ENCODE measurements at regions not wholly inside any gene's neighbourhood (a gene's known extent, or its start where the extent isn't known, plus 50 kb on each side); places are given as distances from the start of the nearest gene placed in this dataset.

GRCh38 chr4:181989071-181989470 is 254.1 kb upstream of the TENM3 start:
- no peaks in the 10 kb centered on the region for H3K4me1 ChIP-seq (ENCODE audit: control insufficient read depth in 1 of 2, insufficient read depth in 2 of 2, low read length in 2 of 2)
- Mint-ChIP-seq H3K4me1 (no peaks in the 10 kb centered on the region), H3K9me3 (peaks cover 0 to 5% (median under 1%) of the 10 kb centered on the region in 7 donors), H3K27me3 (ENCODE audit: low read depth in 3 of 3) (no peaks in the 10 kb centered on the region), H3K36me3 (no peaks in the 10 kb centered on the region), H3K4me3 (no peak overlapping the region), H3K27ac (peak overlapping the region in 1 of 7 donors; percentile 40)
- intact Hi-C loops (cut with micrococcal nuclease): no loop called here
- H3K9ac ChIP-seq (ENCODE audit: insufficient read depth, low read length, poor library complexity, severe bottlenecking): no peak overlapping the region
- no peak overlapping the region for H3K4me3 ChIP-seq (replicated peaks in 1 of 3; ENCODE audit: low read depth in 2 of 3, low read length in 3 of 3)
- no peak for TF ChIP-seq CTCF (IDR thresholded peaks at IDR 0.05)
- no peaks in the 10 kb centered on the region for H4K20me1 ChIP-seq (ENCODE audit: insufficient read depth, low read length)
- H3K27ac ChIP-seq (ENCODE audit: low read depth in 1 of 2, low read length in 2 of 2): no peak overlapping the region
- no peaks in the 10 kb centered on the region for H3K36me3 ChIP-seq (replicated peaks in 1 of 2; ENCODE audit: control insufficient read depth in 1 of 2, insufficient read depth in 2 of 2, low read length in 2 of 2)
- H3K79me2 ChIP-seq (ENCODE audit: insufficient read depth, low read length): no peaks in the 10 kb centered on the region
- no peaks in the 10 kb centered on the region for H3K9me3 ChIP-seq (replicated peaks in 1 of 2; ENCODE audit: control insufficient read depth in 1 of 2, insufficient read depth in 1 of 2, low read length in 2 of 2)
- no peaks in the 10 kb centered on the region for H3K27me3 ChIP-seq (ENCODE audit: control insufficient read depth in 2 of 2, insufficient read depth in 2 of 2, low read length in 2 of 2)
- H3K4me2 ChIP-seq (replicated peaks; ENCODE audit: extremely low read depth, low read length, poor library complexity, severe bottlenecking): no peak overlapping the region
- no peak for DNase-seq
- 74% methylated on average over 2 of the region's 3 CpGs for WGBS (ENCODE audit: insufficient coverage)
- no peak overlapping the region for H2AFZ ChIP-seq (ENCODE audit: insufficient read depth, low read depth, low read length, poor library complexity, severe bottlenecking)

- H3K9me3 Mint-ChIP-seq: peaks cover 0 to 7% (median 2%) of the 10 kb centered on the region in 7 donors
- no peaks in the 10 kb centered on the region for H3K36me3 Mint-ChIP-seq
- Histone ChIP-seq H3K27me3 (ENCODE audit: control insufficient read depth in 2 of 2, insufficient read depth in 2 of 2, low read length in 2 of 2) (no peaks in the 10 kb centered on the region), H3K4me3 (replicated peaks in 1 of 3; ENCODE audit: low read depth in 2 of 3, low read length in 3 of 3) (no peak overlapping the region), H2AFZ (ENCODE audit: insufficient read depth, low read depth, low read length, poor library complexity, severe bottlenecking) (no peak overlapping the region), H3K4me1 (ENCODE audit: control insufficient read depth in 1 of 2, insufficient read depth in 2 of 2, low read length in 2 of 2) (no peaks in the 10 kb centered on the region), H4K20me1 (ENCODE audit: insufficient read depth, low read length) (no peaks in the 10 kb centered on the region), H3K27ac (ENCODE audit: low read depth in 1 of 2, low read length in 2 of 2) (no peak overlapping the region), H3K9me3 (replicated peaks in 1 of 2; ENCODE audit: control insufficient read depth in 1 of 2, insufficient read depth in 1 of 2, low read length in 2 of 2) (no peaks in the 10 kb centered on the region), H3K4me2 (replicated peaks; ENCODE audit: extremely low read depth, low read length, poor library complexity, severe bottlenecking) (no peak overlapping the region), H3K79me2 (ENCODE audit: insufficient read depth, low read length) (no peaks in the 10 kb centered on the region), H3K9ac (ENCODE audit: insufficient read depth, low read length, poor library complexity, severe bottlenecking) (no peak overlapping the region), H3K36me3 (replicated peaks in 1 of 2; ENCODE audit: control insufficient read depth in 1 of 2, insufficient read depth in 2 of 2, low read length in 2 of 2) (no peaks in the 10 kb centered on the region)
- H3K4me1 Mint-ChIP-seq: no peaks in the 10 kb centered on the region
- no peak for DNase-seq
- no peak overlapping the region for H3K27ac Mint-ChIP-seq
- TF ChIP-seq CTCF (IDR thresholded peaks at IDR 0.05): no peak
- no peaks in the 10 kb centered on the region for H3K27me3 Mint-ChIP-seq (ENCODE audit: low read depth in 3 of 3)
- no peak overlapping the region for H3K4me3 Mint-ChIP-seq
- WGBS (ENCODE audit: insufficient coverage): 93% methylated on average over 7 of the region's 7 CpGs
- intact Hi-C loops (cut with micrococcal nuclease): no loop called here
These were observed 251.7 kb upstream of the TENM3 start for GRCh38 chr4:181991369-181992108.

All from CD14-positive monocyte (primary cell).